Renal cortex interstitium (tissue), 11 donors: ENCODE measurements at regions not wholly inside any gene's neighbourhood (a gene's known extent, or its start where the extent isn't known, plus 50 kb on each side); places are given as distances from the start of the nearest gene placed in this dataset.
"Not testable (repeated sequence)": the region's sequence is repeated elsewhere in the genome, so short reads cannot be mapped to it uniquely, and the experiment has no call there.

Source experiments
- DNase-seq, 11 donors: peaks; one replicate each; pipeline ENCODE4 v3.0.0-alpha.2; 2013; ENCODE audit warnings: low read depth in 9 of 11, low spot score in 4 of 11; ENCODE audit errors: extremely low read depth in 1 of 11

GRCh38 chr11:67809301-67809700 is 134.9 kb upstream of the ALDH3B2 start:
- not testable (repeated sequence) for DNase-seq

GRCh38 chr11:67807896-67808295 is 133.5 kb upstream of the ALDH3B2 start:
- not testable (repeated sequence) for DNase-seq

GRCh38 chr11:67806728-67807235 is 132.4 kb upstream of the ALDH3B2 start:
- not testable (repeated sequence) for DNase-seq

GRCh38 chr11:67806183-67806582 is 131.8 kb upstream of the ALDH3B2 start:
- not testable (repeated sequence) for DNase-seq

- DNase-seq = peak; percentile 82 to 96 (median 91)
Measured at GRCh38 chr11:67805253-67806126, 131.1 kb upstream of the ALDH3B2 start.

GRCh38 chr11:67804435-67805252 is 130.2 kb upstream of the ALDH3B2 start:
- DNase-seq = not testable (repeated sequence)

GRCh38 chr11:67803519-67803918 is 129.1 kb upstream of the ALDH3B2 start:
- not testable (repeated sequence) for DNase-seq

- DNase-seq = not testable (repeated sequence)
Measured at GRCh38 chr11:67803055-67803454, 128.6 kb upstream of the ALDH3B2 start.

- not testable (repeated sequence) for DNase-seq
Measured at GRCh38 chr11:67802623-67803022, 128.2 kb upstream of the ALDH3B2 start.

- DNase-seq = not testable (repeated sequence)
Measured at GRCh38 chr11:67801397-67801796, 127.0 kb upstream of the ALDH3B2 start.

- DNase-seq = not testable (repeated sequence)
Measured at GRCh38 chr11:67800591-67800990, 126.2 kb upstream of the ALDH3B2 start.

GRCh38 chr11:67799808-67800207 is 125.4 kb upstream of the ALDH3B2 start:
- DNase-seq = not testable (repeated sequence)

- DNase-seq = not testable (repeated sequence)
Measured at GRCh38 chr11:67797726-67798521, 123.5 kb upstream of the ALDH3B2 start.

- DNase-seq = no peak
Measured at GRCh38 chr11:67795746-67796145, 121.3 kb upstream of the ALDH3B2 start.

- not testable (repeated sequence) for DNase-seq
Measured at GRCh38 chr11:67793750-67794149, 119.3 kb upstream of the ALDH3B2 start.

- not testable (repeated sequence) for DNase-seq
Measured at GRCh38 chr11:67792273-67792990, 118.0 kb upstream of the ALDH3B2 start.

GRCh38 chr11:67791598-67792170 is 117.3 kb upstream of the ALDH3B2 start:
- not testable (repeated sequence) for DNase-seq

- DNase-seq = not testable (repeated sequence)
Measured at GRCh38 chr11:67788341-67788695, 113.9 kb upstream of the ALDH3B2 start.
